SK-N-SH treated with all-trans-retinoic acid at 6 μM for 48 hours (cell line): ENCODE measurements at regions not wholly inside any gene's neighbourhood (a gene's known extent, or its start where the extent isn't known, plus 50 kb on each side); places are given as distances from the start of the nearest gene placed in this dataset.
A peak's percentile ranks its signal among the peaks of the same experiment; 100 is the strongest.

ENCODE experiments used
- ATAC-seq: fragments of 200-7000 bp; cut with Tn5 transposase; 3 replicates; pipeline ENCODE4 v1.9.1; 2020; ENCODE audit warnings: mild to moderate bottlenecking, moderate library complexity
- ARNTL ChIP-seq: fragments of 450-650 bp; formaldehyde crosslinking; IDR thresholded peaks from 2 replicates; pipeline ENCODE4 v1.5.0; 2020; ENCODE audit warnings: low read depth, mild to moderate bottlenecking, moderate library complexity, borderline replicate concordance
- CSDC2 ChIP-seq: fragments of 250-450 bp; sonication (Bioruptor Pico); IDR thresholded peaks from 2 replicates; pipeline ENCODE4 v1.5.0; 2020; ENCODE audit warnings: mild to moderate bottlenecking, moderate library complexity
- ESRRG ChIP-seq: fragments of 250-450 bp; sonication (Bioruptor Pico); IDR thresholded peaks from 2 replicates; pipeline ENCODE4 v1.6.1; 2021; ENCODE audit warnings: mild to moderate bottlenecking
- GLIS3 ChIP-seq: fragments of 250-450 bp; sonication (Bioruptor Pico); IDR thresholded peaks from 2 replicates; pipeline ENCODE4 v1.5.0; 2020; ENCODE audit warnings: mild to moderate bottlenecking, moderate library complexity
- ISL1 ChIP-seq: fragments of 250-450 bp; sonication (Bioruptor Pico); IDR thresholded peaks from 2 replicates; pipeline ENCODE4 v2.1.2; 2022; ENCODE audit warnings: mild to moderate bottlenecking, moderate library complexity
- OSR1 ChIP-seq: fragments of 250-450 bp; sonication (Bioruptor Pico); IDR thresholded peaks from 2 replicates; pipeline ENCODE4 v1.8.0; 2022; ENCODE audit warnings: moderate library complexity, mild to moderate bottlenecking, inconsistent platforms
- PATZ1 ChIP-seq: fragments of 250-450 bp; sonication (Bioruptor Pico); IDR thresholded peaks from 2 replicates; pipeline ENCODE4 v1.8.0; 2020; ENCODE audit warnings: mild to moderate bottlenecking, moderate library complexity, borderline replicate concordance
- RARB ChIP-seq: fragments of 250-450 bp; sonication (Bioruptor Pico); IDR thresholded peaks from 2 replicates; pipeline ENCODE4 v1.8.0; 2021; ENCODE audit warnings: mild to moderate bottlenecking, moderate library complexity
- TCF4 ChIP-seq: fragments of 250-450 bp; sonication (Bioruptor Pico); IDR thresholded peaks from 2 replicates; pipeline ENCODE4 v1.8.0; 2021; ENCODE audit warnings: mild to moderate bottlenecking, moderate library complexity, borderline replicate concordance
- TSHZ2 ChIP-seq: fragments of 250-450 bp; sonication (Bioruptor Pico); IDR thresholded peaks from 2 replicates; pipeline ENCODE4 v1.5.0; 2020; ENCODE audit warnings: mild to moderate bottlenecking, moderate library complexity
- ZFP3 ChIP-seq: fragments of 250-450 bp; sonication (Bioruptor Pico); IDR thresholded peaks from 2 replicates; pipeline ENCODE4 v1.5.0; 2020; ENCODE audit warnings: mild to moderate bottlenecking, moderate library complexity
- ZFP30 ChIP-seq: fragments of 450-650 bp; formaldehyde crosslinking; IDR thresholded peaks from 2 replicates; pipeline ENCODE4 v1.5.0; 2022; ENCODE audit warnings: mild to moderate bottlenecking, moderate library complexity
- ZNF565 ChIP-seq: fragments of 450-650 bp; formaldehyde crosslinking; conservative IDR thresholded peaks from 2 replicates; pipeline ENCODE4 v1.5.0; 2020; ENCODE audit warnings: low read depth, mild to moderate bottlenecking, moderate library complexity
- ZNF70 ChIP-seq: fragments of 450-650 bp; formaldehyde crosslinking; IDR thresholded peaks from 2 replicates; pipeline ENCODE4 v1.5.0; 2020; ENCODE audit warnings: mild to moderate bottlenecking, moderate library complexity
- ZNF8 ChIP-seq: fragments of 450-650 bp; formaldehyde crosslinking; IDR thresholded peaks from 2 replicates; pipeline ENCODE4 v1.5.0; 2020; ENCODE audit warnings: mild to moderate bottlenecking, moderate library complexity
- TF ChIP-seq, protein P1 (sequence below): fragments of 250-450 bp; sonication (Bioruptor Pico); IDR thresholded peaks from 2 replicates; pipeline ENCODE4 v1.5.1; 2021; ENCODE audit warnings: mild to moderate bottlenecking, moderate library complexity
- TF ChIP-seq, protein P2 (sequence below): fragments of 250-450 bp; sonication (Bioruptor Pico); IDR thresholded peaks from 2 replicates; pipeline ENCODE4 v1.5.1; 2020; ENCODE audit warnings: low read depth, mild to moderate bottlenecking, moderate library complexity

GRCh38 chr9:7265181-7265580 lies 507.4 kb downstream of the KDM4C start (continued):
- TF ChIP-seq TSHZ2 (CRISPR knock-in tag) (no peak), ZFP3 (CRISPR knock-in tag) (no peak)

- TF ChIP-seq, protein P1, sequence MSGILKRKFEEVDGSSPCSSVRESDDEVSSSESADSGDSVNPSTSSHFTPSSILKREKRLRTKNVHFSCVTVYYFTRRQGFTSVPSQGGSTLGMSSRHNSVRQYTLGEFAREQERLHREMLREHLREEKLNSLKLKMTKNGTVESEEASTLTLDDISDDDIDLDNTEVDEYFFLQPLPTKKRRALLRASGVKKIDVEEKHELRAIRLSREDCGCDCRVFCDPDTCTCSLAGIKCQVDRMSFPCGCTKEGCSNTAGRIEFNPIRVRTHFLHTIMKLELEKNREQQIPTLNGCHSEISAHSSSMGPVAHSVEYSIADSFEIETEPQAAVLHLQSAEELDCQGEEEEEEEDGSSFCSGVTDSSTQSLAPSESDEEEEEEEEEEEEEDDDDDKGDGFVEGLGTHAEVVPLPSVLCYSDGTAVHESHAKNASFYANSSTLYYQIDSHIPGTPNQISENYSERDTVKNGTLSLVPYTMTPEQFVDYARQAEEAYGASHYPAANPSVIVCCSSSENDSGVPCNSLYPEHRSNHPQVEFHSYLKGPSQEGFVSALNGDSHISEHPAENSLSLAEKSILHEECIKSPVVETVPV (CRISPR knock-in tag), result no peak
- TF ChIP-seq ARNTL (CRISPR knock-in tag) (no peak), TCF4 (no peak), PATZ1 (no peak), ESRRG (CRISPR knock-in tag) (no peak), ISL1 (CRISPR knock-in tag) (no peak), ZNF565 (CRISPR knock-in tag) (no peak), ZFP3 (CRISPR knock-in tag) (no peak), ZNF8 (no peak), OSR1 (CRISPR knock-in tag) (no peak), ZNF70 (no peak), RARB (CRISPR knock-in tag) (no peak), TSHZ2 (CRISPR knock-in tag) (no peak), CSDC2 (CRISPR knock-in tag) (no peak), ZFP30 (CRISPR knock-in tag) (no peak), GLIS3 (CRISPR knock-in tag) (no peak)
- TF ChIP-seq, protein P2, sequence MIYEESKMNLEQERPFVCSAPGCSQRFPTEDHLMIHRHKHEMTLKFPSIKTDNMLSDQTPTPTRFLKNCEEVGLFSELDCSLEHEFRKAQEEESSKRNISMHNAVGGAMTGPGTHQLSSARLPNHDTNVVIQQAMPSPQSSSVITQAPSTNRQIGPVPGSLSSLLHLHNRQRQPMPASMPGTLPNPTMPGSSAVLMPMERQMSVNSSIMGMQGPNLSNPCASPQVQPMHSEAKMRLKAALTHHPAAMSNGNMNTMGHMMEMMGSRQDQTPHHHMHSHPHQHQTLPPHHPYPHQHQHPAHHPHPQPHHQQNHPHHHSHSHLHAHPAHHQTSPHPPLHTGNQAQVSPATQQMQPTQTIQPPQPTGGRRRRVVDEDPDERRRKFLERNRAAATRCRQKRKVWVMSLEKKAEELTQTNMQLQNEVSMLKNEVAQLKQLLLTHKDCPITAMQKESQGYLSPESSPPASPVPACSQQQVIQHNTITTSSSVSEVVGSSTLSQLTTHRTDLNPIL (CRISPR knock-in tag), result no peak
- no peak for ATAC-seq
These were observed 501.9 kb downstream of the KDM4C start for GRCh38 chr9:7259544-7260241.

- TF ChIP-seq ZNF565 (CRISPR knock-in tag), result no peak
- TF ChIP-seq TCF4, result peak; percentile 78; the same call in 1 of the 2 replicates
- no peak for ATAC-seq
These were observed 501.1 kb downstream of the KDM4C start for GRCh38 chr9:7258688-7259396.
